ENCODE measurements at regions not wholly inside any gene's neighbourhood (a gene's known extent, or its start where the extent isn't known, plus 50 kb on each side); places are given as distances from the start of the nearest gene placed in this dataset.
"Not testable (repeated sequence)": the region's sequence is repeated elsewhere in the genome, so short reads cannot be mapped to it uniquely, and the experiment has no call there.

DNA sequence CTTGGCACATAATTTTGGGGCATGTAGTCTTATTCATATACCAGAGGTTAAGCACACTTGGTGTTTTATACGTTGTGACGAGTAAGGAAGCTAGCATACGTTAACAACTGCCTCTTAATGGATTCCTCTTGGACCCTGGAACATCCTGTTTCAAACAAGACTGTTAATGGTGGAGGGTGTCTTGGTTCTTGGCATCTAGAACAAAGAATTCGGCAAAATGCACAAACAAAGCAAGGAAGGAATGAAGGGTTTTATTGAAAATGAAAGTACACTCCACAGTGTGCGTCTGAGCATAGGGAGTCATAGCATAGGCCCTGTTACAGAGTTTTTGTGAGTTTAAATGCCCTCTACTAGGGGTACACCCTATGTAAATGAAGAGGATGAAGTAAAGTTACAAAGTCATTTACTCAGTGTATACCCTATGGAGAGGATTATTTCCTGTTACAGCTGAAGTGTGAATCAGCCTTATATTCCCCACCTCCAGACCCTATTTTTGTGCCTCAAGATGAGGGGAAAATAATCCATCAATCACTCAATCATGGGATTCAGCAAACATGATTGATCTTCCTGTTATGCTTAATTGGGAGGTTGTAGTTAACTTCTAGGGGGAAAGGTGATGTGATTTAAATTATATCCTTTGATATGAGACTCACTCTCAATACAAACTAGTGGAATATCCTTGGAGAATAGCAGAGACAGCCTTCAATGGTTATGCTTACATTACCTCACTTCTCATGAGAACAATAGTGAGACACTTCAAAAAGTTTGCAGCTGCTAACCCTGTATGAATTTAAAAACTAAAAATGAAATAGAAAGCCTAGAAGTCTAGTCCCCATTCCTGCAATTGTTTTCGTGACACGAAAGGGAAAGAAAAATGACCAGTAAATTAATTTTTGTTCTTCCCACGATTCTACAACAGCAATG is 84.9 kb upstream of the MYO10 start:
- H3K9me3 Mint-ChIP-seq, result no peaks in the 10 kb centered on the region
- H3K4me3 Mint-ChIP-seq, result no peak overlapping the region
- no peaks in the 10 kb centered on the region for H3K27me3 Mint-ChIP-seq
- H3K27ac Mint-ChIP-seq, result no peak overlapping the region
- no peaks in the 10 kb centered on the region for H3K4me1 Mint-ChIP-seq
- no peaks in the 10 kb centered on the region for H3K36me3 Mint-ChIP-seq (ENCODE audit: low read depth)
- ATAC-seq (replicated peaks), result no peak

DNA sequence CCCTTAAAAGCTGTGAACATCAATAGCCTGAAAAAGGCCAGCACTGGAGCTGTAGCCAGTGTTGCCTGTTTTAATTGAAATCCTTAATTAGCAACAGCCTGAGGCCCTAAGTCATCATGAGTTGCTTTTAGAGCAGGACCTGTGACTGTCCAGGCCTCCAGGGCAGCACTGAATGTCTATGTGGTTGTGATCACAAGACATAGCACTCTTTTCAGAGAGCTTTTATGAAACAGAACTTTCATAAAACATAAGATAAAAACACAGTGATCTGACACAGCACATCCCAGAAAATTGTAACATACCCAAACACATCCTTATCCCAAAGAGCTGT is 85.5 kb upstream of the MYO10 start:
- Mint-ChIP-seq H3K36me3 (ENCODE audit: low read depth) (no peaks in the 10 kb centered on the region), H3K9me3 (no peaks in the 10 kb centered on the region), H3K27me3 (no peaks in the 10 kb centered on the region), H3K4me1 (no peaks in the 10 kb centered on the region), H3K27ac (no peak overlapping the region), H3K4me3 (no peak overlapping the region)
- no peak for ATAC-seq (replicated peaks)

DNA sequence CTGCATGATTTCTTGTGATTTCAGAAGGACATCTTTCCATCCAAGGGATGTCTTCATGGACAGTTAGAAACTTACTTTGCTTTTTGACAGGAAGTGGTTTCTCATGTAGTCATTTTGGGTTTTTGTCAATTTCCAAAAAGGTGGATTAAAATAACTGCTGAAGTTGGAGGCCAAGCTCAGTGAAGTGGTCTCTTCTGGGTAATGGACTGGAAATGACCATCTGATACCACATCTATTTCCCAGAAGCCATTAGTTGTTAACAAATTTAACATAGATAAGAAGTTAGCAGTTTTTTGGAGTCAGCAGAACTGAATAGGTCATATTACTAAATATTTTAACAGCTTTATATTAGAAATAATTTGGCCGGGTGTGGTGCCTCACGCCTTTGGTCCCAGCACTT is 86.2 kb upstream of the MYO10 start:
- H3K9me3 Mint-ChIP-seq, result no peaks in the 10 kb centered on the region
- no peaks in the 10 kb centered on the region for H3K27me3 Mint-ChIP-seq
- no peak overlapping the region for H3K4me3 Mint-ChIP-seq
- no peak for ATAC-seq (replicated peaks)
- no peaks in the 10 kb centered on the region for H3K36me3 Mint-ChIP-seq (ENCODE audit: low read depth)
- no peak overlapping the region for H3K27ac Mint-ChIP-seq
- H3K4me1 Mint-ChIP-seq, result no peaks in the 10 kb centered on the region

DNA sequence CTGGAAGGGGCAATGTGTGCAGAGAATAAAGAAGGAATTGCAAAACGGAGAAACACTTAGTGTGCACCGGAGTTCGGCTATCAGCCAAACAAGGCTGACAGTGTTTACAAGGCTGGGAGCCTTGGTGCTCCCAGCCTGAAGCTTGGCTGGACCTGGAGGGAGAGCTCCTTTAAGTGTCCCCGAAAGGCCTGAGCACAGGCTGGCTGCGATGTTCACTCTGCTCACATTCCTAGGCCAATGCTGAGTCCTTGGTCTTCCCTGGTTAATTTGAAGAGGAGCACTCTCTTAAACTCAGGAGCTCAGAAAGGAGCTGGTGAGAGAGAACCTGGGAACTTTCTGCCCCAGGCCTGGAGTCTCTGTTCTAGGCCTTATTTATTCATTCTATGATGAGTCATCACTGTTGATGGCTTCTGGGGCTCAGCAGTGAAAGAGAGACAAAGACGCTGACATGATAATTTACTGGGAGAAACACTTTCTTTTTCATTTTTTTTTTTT is 88.6 kb upstream of the MYO10 start:
- Mint-ChIP-seq H3K36me3 (ENCODE audit: low read depth) (no peaks in the 10 kb centered on the region), H3K9me3 (no peaks in the 10 kb centered on the region), H3K27me3 (no peaks in the 10 kb centered on the region), H3K4me1 (no peaks in the 10 kb centered on the region), H3K4me3 (no peak overlapping the region), H3K27ac (no peak overlapping the region)
- no peak for ATAC-seq (replicated peaks)

DNA sequence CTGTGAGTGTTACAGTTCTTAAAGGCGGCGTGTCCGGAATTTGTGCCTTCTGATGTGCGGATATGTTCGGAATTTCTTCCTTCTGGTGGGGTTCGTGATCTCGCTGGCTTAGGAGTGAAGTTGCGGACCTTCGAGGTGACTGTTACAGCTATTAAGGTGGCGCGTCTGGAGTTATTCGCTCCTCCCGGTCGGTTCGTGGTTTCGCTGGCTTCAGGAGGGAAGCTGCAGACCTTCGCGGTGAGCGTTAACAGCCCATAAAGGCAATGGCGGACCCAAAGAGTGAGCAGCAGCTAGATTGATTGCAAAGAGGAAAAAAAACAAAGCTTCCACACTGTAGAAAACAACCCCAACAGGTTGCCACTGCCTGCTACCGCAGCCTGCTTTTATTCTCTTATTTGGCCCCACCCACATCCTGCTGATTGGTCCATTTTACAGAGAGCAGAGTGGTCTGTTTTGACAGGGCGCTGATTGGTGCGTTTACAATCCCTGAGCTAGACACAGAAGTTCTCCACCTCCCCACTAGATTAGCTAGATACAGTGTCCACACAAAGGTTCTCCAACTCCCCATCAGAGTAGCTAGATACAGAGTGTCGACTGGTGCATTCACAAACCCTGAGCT is 95.7 kb upstream of the MYO10 start:
- H3K4me3 Mint-ChIP-seq; ATAC-seq (replicated peaks); H3K4me1 Mint-ChIP-seq; H3K9me3 Mint-ChIP-seq; H3K27ac Mint-ChIP-seq; H3K36me3 Mint-ChIP-seq (ENCODE audit: low read depth); H3K27me3 Mint-ChIP-seq: not testable (repeated sequence)

- H3K9me3 Mint-ChIP-seq; H3K36me3 Mint-ChIP-seq (ENCODE audit: low read depth); H3K4me3 Mint-ChIP-seq; H3K4me1 Mint-ChIP-seq; ATAC-seq (replicated peaks); H3K27ac Mint-ChIP-seq; H3K27me3 Mint-ChIP-seq: not testable (repeated sequence)
Observed at GRCh38 chr5:17032314-17032985, 96.4 kb upstream of the MYO10 start.

- ATAC-seq (replicated peaks); H3K27ac Mint-ChIP-seq; H3K36me3 Mint-ChIP-seq (ENCODE audit: low read depth); H3K27me3 Mint-ChIP-seq; H3K4me1 Mint-ChIP-seq; H3K4me3 Mint-ChIP-seq; H3K9me3 Mint-ChIP-seq: not testable (repeated sequence)
Observed at GRCh38 chr5:17034992-17035391, 98.9 kb upstream of the MYO10 start.

DNA sequence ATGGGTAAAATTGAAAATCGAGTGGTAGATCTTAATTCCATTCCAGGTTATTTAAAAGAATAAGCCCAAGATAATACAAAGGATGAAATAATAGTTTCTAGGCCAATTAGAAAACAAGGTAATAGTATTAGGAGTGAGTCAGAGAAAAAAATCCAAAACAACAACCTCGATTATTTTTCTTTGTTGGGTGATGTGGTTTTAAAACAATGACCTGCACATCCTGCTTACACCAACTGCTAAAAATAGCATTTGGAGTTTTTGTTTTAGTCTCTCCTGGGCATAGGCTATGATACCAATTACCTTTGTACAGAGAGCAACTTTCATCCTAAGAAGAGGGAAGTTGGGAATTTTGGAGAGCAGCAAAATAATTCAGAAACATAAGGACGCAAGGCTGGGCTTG is 101.7 kb upstream of the MYO10 start:
- Mint-ChIP-seq H3K27ac (no peak overlapping the region), H3K9me3 (no peaks in the 10 kb centered on the region), H3K36me3 (ENCODE audit: low read depth) (no peaks in the 10 kb centered on the region), H3K4me3 (no peak overlapping the region), H3K27me3 (no peaks in the 10 kb centered on the region), H3K4me1 (no peaks in the 10 kb centered on the region)
- ATAC-seq (replicated peaks), result no peak

- no peak overlapping the region for H3K4me3 Mint-ChIP-seq
- H3K9me3 Mint-ChIP-seq, result no peaks in the 10 kb centered on the region
- H3K36me3 Mint-ChIP-seq (ENCODE audit: low read depth), result no peaks in the 10 kb centered on the region
- no peaks in the 10 kb centered on the region for H3K4me1 Mint-ChIP-seq
- ATAC-seq (replicated peaks), result no peak
- no peak overlapping the region for H3K27ac Mint-ChIP-seq
- H3K27me3 Mint-ChIP-seq, result no peaks in the 10 kb centered on the region
Observed at GRCh38 chr5:17039170-17039569, 103.1 kb upstream of the MYO10 start.

DNA sequence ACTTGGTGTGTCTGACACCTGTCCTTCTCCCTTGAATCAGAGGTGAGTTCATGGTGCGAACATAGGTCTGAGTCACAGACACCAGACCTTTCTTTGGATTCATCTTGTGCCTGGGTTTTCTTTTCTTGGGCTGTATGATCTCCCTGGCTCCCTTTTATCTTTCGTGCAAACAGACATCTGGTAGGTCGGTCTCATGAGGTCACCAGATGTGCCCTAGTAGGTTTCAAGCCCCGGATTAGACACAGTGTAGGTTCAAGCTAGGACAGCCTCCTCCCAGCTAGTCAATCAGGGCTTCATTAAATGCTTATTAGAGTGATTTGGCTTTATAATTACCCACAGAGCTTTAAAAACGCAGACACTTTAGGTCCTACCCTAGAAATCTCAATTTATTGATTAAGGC is 106.0 kb upstream of the MYO10 start:
- Mint-ChIP-seq H3K4me1 (no peaks in the 10 kb centered on the region), H3K4me3 (no peak overlapping the region), H3K9me3 (no peaks in the 10 kb centered on the region), H3K36me3 (ENCODE audit: low read depth) (no peaks in the 10 kb centered on the region), H3K27ac (no peak overlapping the region), H3K27me3 (peaks cover 3% of the 10 kb centered on the region)
- ATAC-seq (replicated peaks), result no peak

GRCh38 chr5:17046320-17046719 is 110.2 kb upstream of the MYO10 start:
- no peak overlapping the region for H3K27ac Mint-ChIP-seq
- no peaks in the 10 kb centered on the region for H3K4me1 Mint-ChIP-seq
- peaks cover 3% of the 10 kb centered on the region for H3K27me3 Mint-ChIP-seq
- no peaks in the 10 kb centered on the region for H3K36me3 Mint-ChIP-seq (ENCODE audit: low read depth)
- ATAC-seq (replicated peaks), result no peak
- H3K4me3 Mint-ChIP-seq, result no peak overlapping the region
- no peaks in the 10 kb centered on the region for H3K9me3 Mint-ChIP-seq

GRCh38 chr5:17050236-17050635 is 114.1 kb upstream of the MYO10 start:
- no peaks in the 10 kb centered on the region for H3K27me3 Mint-ChIP-seq
- H3K9me3 Mint-ChIP-seq, result no peaks in the 10 kb centered on the region
- no peak overlapping the region for H3K27ac Mint-ChIP-seq
- no peaks in the 10 kb centered on the region for H3K36me3 Mint-ChIP-seq (ENCODE audit: low read depth)
- no peak for ATAC-seq (replicated peaks)
- H3K4me1 Mint-ChIP-seq, result no peaks in the 10 kb centered on the region
- no peak overlapping the region for H3K4me3 Mint-ChIP-seq

DNA sequence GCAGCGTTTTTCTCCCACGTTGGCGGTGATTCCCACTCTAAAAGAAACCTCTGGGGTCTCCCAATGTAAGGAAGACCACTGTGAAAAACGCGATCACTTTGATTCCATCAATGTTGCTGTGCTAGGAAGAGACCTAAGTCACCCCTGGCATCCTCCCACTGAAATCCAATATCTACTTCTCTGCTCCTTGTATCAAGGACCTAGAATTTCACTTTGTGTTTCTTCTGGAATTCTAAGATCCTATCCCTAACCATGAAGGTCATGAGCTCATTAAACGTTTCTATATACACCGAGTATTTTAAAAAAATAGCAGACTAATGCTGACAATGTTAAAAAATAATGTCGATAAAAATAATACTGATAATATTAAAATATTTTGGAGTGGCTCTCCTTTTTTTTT is 118.8 kb upstream of the MYO10 start:
- H3K36me3 Mint-ChIP-seq (ENCODE audit: low read depth), result no peaks in the 10 kb centered on the region
- H3K27me3 Mint-ChIP-seq, result no peaks in the 10 kb centered on the region
- H3K27ac Mint-ChIP-seq, result no peak overlapping the region
- no peaks in the 10 kb centered on the region for H3K4me1 Mint-ChIP-seq
- no peaks in the 10 kb centered on the region for H3K9me3 Mint-ChIP-seq
- H3K4me3 Mint-ChIP-seq, result no peak overlapping the region
- ATAC-seq (replicated peaks), result no peak

GRCh38 chr5:17056141-17056631 is 120.1 kb upstream of the MYO10 start:
- no peaks in the 10 kb centered on the region for H3K36me3 Mint-ChIP-seq (ENCODE audit: low read depth)
- no peaks in the 10 kb centered on the region for H3K9me3 Mint-ChIP-seq
- H3K4me1 Mint-ChIP-seq, result no peaks in the 10 kb centered on the region
- no peak overlapping the region for H3K27ac Mint-ChIP-seq
- ATAC-seq (replicated peaks), result no peak
- no peak overlapping the region for H3K4me3 Mint-ChIP-seq
- H3K27me3 Mint-ChIP-seq, result no peaks in the 10 kb centered on the region

DNA sequence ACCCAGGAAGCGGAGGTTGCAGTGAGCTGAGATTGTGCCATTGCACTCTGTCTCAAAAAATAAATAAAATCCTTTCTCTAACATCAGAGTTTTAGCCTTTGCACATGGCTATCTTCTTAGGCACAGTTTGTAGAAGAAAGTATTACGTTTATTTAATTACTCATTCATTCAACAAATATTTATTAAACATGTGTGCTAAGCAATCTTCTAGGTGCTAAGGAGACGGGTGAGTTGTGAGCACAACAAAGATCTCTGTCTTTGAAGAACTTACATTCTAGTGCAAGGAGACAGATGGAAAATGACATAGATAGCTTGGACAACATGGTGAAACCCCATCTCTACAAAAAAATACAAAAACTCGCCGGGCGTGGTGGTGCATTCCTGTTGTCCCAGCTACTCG is 122.3 kb upstream of the MYO10 start:
- H3K4me3 Mint-ChIP-seq, result no peak overlapping the region
- H3K4me1 Mint-ChIP-seq, result no peaks in the 10 kb centered on the region
- no peaks in the 10 kb centered on the region for H3K9me3 Mint-ChIP-seq
- no peak overlapping the region for H3K27ac Mint-ChIP-seq
- H3K36me3 Mint-ChIP-seq (ENCODE audit: low read depth), result no peaks in the 10 kb centered on the region
- no peak for ATAC-seq (replicated peaks)
- H3K27me3 Mint-ChIP-seq, result no peaks in the 10 kb centered on the region
